NB4 (cell line): ENCODE measurements at regions not wholly inside any gene's neighbourhood (a gene's known extent, or its start where the extent isn't known, plus 50 kb on each side); places are given as distances from the start of the nearest gene placed in this dataset.

Source experiments
- DNase-seq: peaks from one replicate; pipeline ENCODE4 v3.0.0; 2010; ENCODE audit warnings: low read depth
- H3K4me3 ChIP-seq: one replicate; pipeline ENCODE4 v1.5.1; 2011; ENCODE audit warnings: mild to moderate bottlenecking, low read depth, low read length, moderate library complexity
- CTCF ChIP-seq: IDR thresholded peaks from one replicate; pipeline ENCODE4 v1.5.1; 2012; ENCODE audit warnings: low read depth, low read length
- MAX ChIP-seq: IDR thresholded peaks from 2 replicates; pipeline ENCODE4 v1.6.1; 2011; ENCODE audit warnings: low read depth, low read length
- MYC ChIP-seq: IDR thresholded peaks from 2 replicates; pipeline ENCODE4 v1.6.1; 2011; ENCODE audit warnings: low read depth, low read length
- POLR2A ChIP-seq: IDR thresholded peaks from 2 replicates; pipeline ENCODE4 v1.6.1; 2011; ENCODE audit warnings: mild to moderate bottlenecking; ENCODE audit not compliant: insufficient read length; ENCODE audit errors: extremely low read depth

GRCh38 chr10:7482992-7483391 is 72.2 kb upstream of the SFMBT2 start:
- no peak overlapping the region for H3K4me3 ChIP-seq
- no peak for TF ChIP-seq MYC
- no peak for TF ChIP-seq POLR2A
- no peak for TF ChIP-seq CTCF
- TF ChIP-seq MAX, result no peak
- DNase-seq, result no peak

GRCh38 chr10:7481368-7481765 is 70.5 kb upstream of the SFMBT2 start:
- no peak overlapping the region for H3K4me3 ChIP-seq
- DNase-seq, result no peak

GRCh38 chr10:7480742-7481367 is 70.0 kb upstream of the SFMBT2 start:
- DNase-seq, result peak; percentile 35
- TF ChIP-seq POLR2A (no peak), MAX (no peak), MYC (no peak), CTCF (no peak)
- H3K4me3 ChIP-seq, result no peak overlapping the region

More at GRCh38 chr10:7481368-7481765, 70.5 kb upstream of the SFMBT2 start:
- TF ChIP-seq MYC (no peak), CTCF (no peak), MAX (no peak), POLR2A (no peak)

- TF ChIP-seq MYC (no peak), MAX (no peak), CTCF (no peak), POLR2A (no peak)
- H3K4me3 ChIP-seq, result no peak overlapping the region
- no peak for DNase-seq
These were observed 69.2 kb upstream of the SFMBT2 start for GRCh38 chr10:7479861-7480598.

- no peak for DNase-seq
- no peak for TF ChIP-seq MAX
- no peak for TF ChIP-seq MYC
- no peak for TF ChIP-seq CTCF
- TF ChIP-seq POLR2A, result no peak
- H3K4me3 ChIP-seq, result no peak overlapping the region
These were observed 68.1 kb upstream of the SFMBT2 start for GRCh38 chr10:7478727-7479457.
